Spleen (tissue), 11 donors: ENCODE measurements at regions not wholly inside any gene's neighbourhood (a gene's known extent, or its start where the extent isn't known, plus 50 kb on each side); places are given as distances from the start of the nearest gene placed in this dataset.

Source experiments
- DNase-seq: peaks from one replicate; pipeline ENCODE4 v3.0.0-alpha.2; 2020
- H3K27ac ChIP-seq, 8 donors: fragments of 200-600 bp; sonication (generic) in 7 of 8; 1 replicate in 4 of 8; 2 replicates in 4 of 8; pipeline versions ENCODE4 v1.5.0 to v1.8.0; 2016 to 2021; ENCODE audit warnings: inconsistent platforms in 4 of 8, mild to moderate bottlenecking in 4 of 8, moderate library complexity in 1 of 8
- H3K27me3 ChIP-seq, 7 donors: fragments of 200-600 bp; sonication (generic) in 6 of 7; replicated peaks in 1 of 7; 1 replicate in 4 of 7; 2 replicates in 3 of 7; pipeline versions ENCODE4 v1.5.0 to v1.8.0; 2016 to 2021; ENCODE audit warnings: inconsistent platforms in 3 of 7, mild to moderate bottlenecking in 1 of 7
- H3K36me3 ChIP-seq, 6 donors: fragments of 200-600 bp; sonication (generic) in 5 of 6; 1 replicate in 4 of 6; 2 replicates in 2 of 6; pipeline versions ENCODE4 v1.5.0 to v1.8.0; 2016 to 2021; ENCODE audit warnings: inconsistent platforms in 2 of 6
- H3K4me1 ChIP-seq, 6 donors: fragments of 200-600 bp; sonication (generic) in 5 of 6; 1 replicate in 3 of 6; 2 replicates in 3 of 6; pipeline versions ENCODE4 v1.5.0 to v1.8.0; 2016 to 2021; ENCODE audit warnings: inconsistent platforms in 3 of 6
- H3K4me3 ChIP-seq, 8 donors: fragments of 200-600 bp; sonication (generic) in 7 of 8; 1 replicate in 4 of 8; 2 replicates in 4 of 8; pipeline versions ENCODE4 v1.5.0 to v1.8.0; 2016 to 2021; ENCODE audit warnings: inconsistent platforms in 4 of 8, mild to moderate bottlenecking in 4 of 8, moderate library complexity in 2 of 8
- H3K9me3 ChIP-seq, 8 donors: fragments of 200-600 bp; sonication (generic) in 7 of 8; 1 replicate in 4 of 8; 2 replicates in 4 of 8; pipeline versions ENCODE4 v1.5.0 to v1.8.0; 2016 to 2021; ENCODE audit warnings: inconsistent platforms in 4 of 8
- CTCF ChIP-seq, 11 experiments: fragments of 200-600 bp in 7 of 11; fragments of 450-650 bp in 4 of 11; sonication (generic) in 4 of 11; IDR thresholded peaks in 8 of 11; conservative IDR thresholded peaks in 3 of 11; 1 replicate in 7 of 11; 2 replicates in 4 of 11; pipeline versions ENCODE4 v1.4.0 to v1.8.0; 2016 to 2021; ENCODE audit warnings: antibody characterized with exemption in 11 of 11, inconsistent platforms in 4 of 11, mild to moderate bottlenecking in 1 of 11
- POLR2A ChIP-seq, 3 donors: fragments of 450-650 bp; IDR thresholded peaks; one replicate each; pipeline ENCODE4 v1.5.1; 2017; ENCODE audit warnings: antibody characterized with exemption in 3 of 3, mild to moderate bottlenecking in 1 of 3
- POLR2AphosphoS5 ChIP-seq, 3 donors: sonication (generic); formaldehyde crosslinking; IDR thresholded peaks; one replicate each; pipeline ENCODE4 v1.5.1; 2017; ENCODE audit warnings: antibody characterized with exemption in 3 of 3
- WGBS, 5 donors: extraction: QIAGEN DNeasy Blood & Tissue Kit in 3 of 5; methylation state at CpG; one replicate each; pipeline versions ENCODE4 v1.1.5 to v1.1.7; 2013 to 2018; 5-methylcytosine and 5-hydroxymethylcytosine counted together
- intact Hi-C: fragments of 100-400 bp; cut with DNase I; formaldehyde crosslinking; loops from one replicate; pipeline ENCODE4 v1.15.0; 2023; ENCODE audit warnings: low total_unique reads
- donor health status: healthy with polysubstance abuse.
- donor health status: DM: no; HTN: no; CAD: no; lungs with moderate emphysema.
- donor health status: DM: no; HTN: no; CAD: no.
- donor health status: Bipolar disorder and iron deficiency.
- donor health status: healthy.
- donor health status: DM: no; HTN: no; CAD: no.
- donor health status: DM: yes; HTN: yes; CAD: no.

- H3K4me3 ChIP-seq: no peak overlapping the region
- H3K9me3 ChIP-seq: no peaks in the 10 kb centered on the region
- TF ChIP-seq CTCF (IDR thresholded peaks at IDR 0.05 in 8 of 11, conservative IDR thresholded peaks at IDR 0.05 in 3 of 11) (no peak), POLR2A (IDR thresholded peaks at IDR 0.05) (no peak), POLR2AphosphoS5 (IDR thresholded peaks at IDR 0.05) (no peak)
- intact Hi-C loops: no loop called here
- 84 to 100% (median 88%) methylated on average over 2 of the region's 2 CpGs for whole genome bisulfite sequencing, 5 donors
- H3K4me1 ChIP-seq: peaks cover 0 to 11% (median 0%) of the 10 kb centered on the region in 6 donors
- no peaks in the 10 kb centered on the region for H3K36me3 ChIP-seq
- no peak for DNase-seq
- no peak overlapping the region for H3K27ac ChIP-seq
- H3K27me3 ChIP-seq: no peaks in the 10 kb centered on the region
These were observed 219.8 kb upstream of the MAP3K1 start for GRCh38 chr5:56595566-56595965.

- DNase-seq: no peak
- intact Hi-C loops: no loop called here
- TF ChIP-seq POLR2A (IDR thresholded peaks at IDR 0.05) (no peak), POLR2AphosphoS5 (IDR thresholded peaks at IDR 0.05) (no peak), CTCF (IDR thresholded peaks at IDR 0.05 in 8 of 11, conservative IDR thresholded peaks at IDR 0.05 in 3 of 11) (no peak)
- Histone ChIP-seq H3K4me1 (peaks cover 0 to 18% (median under 1%) of the 10 kb centered on the region in 6 donors), H3K27me3 (no peaks in the 10 kb centered on the region), H3K27ac (no peak overlapping the region), H3K36me3 (no peaks in the 10 kb centered on the region), H3K9me3 (no peaks in the 10 kb centered on the region), H3K4me3 (no peak overlapping the region)
- WGBS, 5 donors: 61 to 86% (median 75%) methylated on average over 3 of the region's 3 CpGs
These were observed 220.6 kb upstream of the MAP3K1 start for GRCh38 chr5:56594792-56595191.

- Histone ChIP-seq H3K27ac (no peak overlapping the region), H3K27me3 (no peaks in the 10 kb centered on the region), H3K4me1 (peaks cover 11 to 54% (median 32%) of the 10 kb centered on the region in 6 donors), H3K4me3 (no peak overlapping the region), H3K9me3 (no peaks in the 10 kb centered on the region), H3K36me3 (no peaks in the 10 kb centered on the region)
- DNase-seq: no peak
- 95 to 98% (median 97%) methylated on average over 5 of the region's 5 CpGs for WGBS, 5 donors
- TF ChIP-seq CTCF (IDR thresholded peaks at IDR 0.05 in 8 of 11, conservative IDR thresholded peaks at IDR 0.05 in 3 of 11) (no peak), POLR2A (IDR thresholded peaks at IDR 0.05) (no peak), POLR2AphosphoS5 (IDR thresholded peaks at IDR 0.05) (no peak)
- intact Hi-C loops: no loop called here
These were observed 224.3 kb upstream of the MAP3K1 start for GRCh38 chr5:56591081-56591480.

GRCh38 chr5:56589481-56589860 is 225.9 kb upstream of the MAP3K1 start:
- H3K4me3 ChIP-seq: peak overlapping the region in 1 of 8 donors; percentile 30
- peak overlapping the region; percentile 53 to 89 (median 78) for H3K27ac ChIP-seq
- TF ChIP-seq POLR2A (IDR thresholded peaks at IDR 0.05) (no peak), CTCF (IDR thresholded peaks at IDR 0.05 in 8 of 11, conservative IDR thresholded peaks at IDR 0.05 in 3 of 11) (no peak), POLR2AphosphoS5 (IDR thresholded peaks at IDR 0.05) (no peak)
- H3K36me3 ChIP-seq: no peaks in the 10 kb centered on the region
- peaks cover 18 to 66% (median 42%) of the 10 kb centered on the region in 6 donors for H3K4me1 ChIP-seq
- 61 to 82% (median 76%) methylated on average over 5 to 6 of the region's 6 CpGs for WGBS, 5 donors
- H3K9me3 ChIP-seq: peaks cover 0 to 2% (median 0%) of the 10 kb centered on the region in 8 donors
- H3K27me3 ChIP-seq: no peaks in the 10 kb centered on the region
- intact Hi-C loops: no loop called here
- DNase-seq: no peak
